SH-SY5Y (cell line): ENCODE measurements at regions not wholly inside any gene's neighbourhood (a gene's known extent, or its start where the extent isn't known, plus 50 kb on each side); places are given as distances from the start of the nearest gene placed in this dataset.
A peak's percentile ranks its signal among the peaks of the same experiment; 100 is the strongest.

ENCODE experiments used
- GATA2 ChIP-seq: IDR thresholded peaks from 2 replicates; pipeline ENCODE4 v1.6.1; 2011; ENCODE audit warnings: mild to moderate bottlenecking, low read depth, low read length
- GATA3 ChIP-seq: IDR thresholded peaks from 2 replicates; pipeline ENCODE4 v1.6.1; 2011; ENCODE audit warnings: low read depth, mild to moderate bottlenecking, low read length, moderate library complexity

GRCh38 chr10:33709008-33709753 lies 374.7 kb upstream of the NRP1 start:
- TF ChIP-seq GATA3 (no peak), GATA2 (no peak)

GRCh38 chr10:33708561-33708960 lies 374.1 kb upstream of the NRP1 start:
- no peak for TF ChIP-seq GATA3
- no peak for TF ChIP-seq GATA2

GRCh38 chr10:33706746-33707145 lies 372.3 kb upstream of the NRP1 start:
- TF ChIP-seq GATA3 (no peak), GATA2 (no peak)

GRCh38 chr10:33706191-33706590 lies 371.7 kb upstream of the NRP1 start:
- TF ChIP-seq GATA2: no peak
- no peak for TF ChIP-seq GATA3

GRCh38 chr10:33704214-33704830 lies 369.9 kb upstream of the NRP1 start:
- TF ChIP-seq GATA3 (no peak), GATA2 (no peak)

- TF ChIP-seq GATA2 (no peak), GATA3 (no peak)
These were observed 369.2 kb upstream of the NRP1 start for GRCh38 chr10:33703501-33704213.

GRCh38 chr10:33698033-33698432 lies 363.6 kb upstream of the NRP1 start:
- TF ChIP-seq GATA2: no peak
- TF ChIP-seq GATA3: peak; percentile 69; the same call in 1 of the 2 replicates

- TF ChIP-seq GATA3 (no peak), GATA2 (no peak)
These were observed 362.5 kb upstream of the NRP1 start for GRCh38 chr10:33697016-33697415.

GRCh38 chr10:33695536-33695935 lies 361.1 kb upstream of the NRP1 start:
- TF ChIP-seq GATA2: no peak
- TF ChIP-seq GATA3: no peak

GRCh38 chr10:33688506-33688905 lies 354.0 kb upstream of the NRP1 start:
- TF ChIP-seq GATA2: no peak
- TF ChIP-seq GATA3: no peak

GRCh38 chr10:33684211-33684611 lies 349.7 kb upstream of the NRP1 start:
- TF ChIP-seq GATA3 (no peak), GATA2 (no peak)

- TF ChIP-seq GATA3 (no peak), GATA2 (no peak)
These were observed 347.1 kb upstream of the NRP1 start for GRCh38 chr10:33681595-33681994.

GRCh38 chr10:33680036-33680435 lies 345.6 kb upstream of the NRP1 start:
- TF ChIP-seq GATA2 (no peak), GATA3 (no peak)

- TF ChIP-seq GATA2 (no peak), GATA3 (no peak)
These were observed 342.3 kb upstream of the NRP1 start for GRCh38 chr10:33676606-33677339.
